ENCODE measurements at regions not wholly inside any gene's neighbourhood (a gene's known extent, or its start where the extent isn't known, plus 50 kb on each side); places are given as distances from the start of the nearest gene placed in this dataset.

DNA sequence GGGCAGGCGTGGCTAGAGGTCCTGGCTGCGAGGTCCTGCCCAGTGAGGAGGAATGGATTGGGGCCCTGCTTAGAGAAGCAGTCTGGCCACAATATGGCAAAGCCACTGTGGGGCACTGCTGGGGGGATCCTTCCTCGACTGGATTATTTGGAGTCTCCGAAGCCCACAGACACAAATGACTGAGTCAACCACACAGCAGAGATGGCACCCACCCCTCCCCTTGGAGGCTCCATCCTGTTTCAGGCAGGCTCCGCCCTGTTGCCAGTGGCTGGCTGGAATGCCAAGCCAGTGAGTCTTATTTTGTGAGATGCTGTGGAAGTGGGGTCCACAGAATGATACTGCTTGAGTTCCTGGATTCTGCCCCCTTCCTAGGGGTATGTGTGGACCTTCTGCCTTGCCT, 363.9 kb downstream of the PPP1R2C start:
- TF ChIP-seq, protein P1, sequence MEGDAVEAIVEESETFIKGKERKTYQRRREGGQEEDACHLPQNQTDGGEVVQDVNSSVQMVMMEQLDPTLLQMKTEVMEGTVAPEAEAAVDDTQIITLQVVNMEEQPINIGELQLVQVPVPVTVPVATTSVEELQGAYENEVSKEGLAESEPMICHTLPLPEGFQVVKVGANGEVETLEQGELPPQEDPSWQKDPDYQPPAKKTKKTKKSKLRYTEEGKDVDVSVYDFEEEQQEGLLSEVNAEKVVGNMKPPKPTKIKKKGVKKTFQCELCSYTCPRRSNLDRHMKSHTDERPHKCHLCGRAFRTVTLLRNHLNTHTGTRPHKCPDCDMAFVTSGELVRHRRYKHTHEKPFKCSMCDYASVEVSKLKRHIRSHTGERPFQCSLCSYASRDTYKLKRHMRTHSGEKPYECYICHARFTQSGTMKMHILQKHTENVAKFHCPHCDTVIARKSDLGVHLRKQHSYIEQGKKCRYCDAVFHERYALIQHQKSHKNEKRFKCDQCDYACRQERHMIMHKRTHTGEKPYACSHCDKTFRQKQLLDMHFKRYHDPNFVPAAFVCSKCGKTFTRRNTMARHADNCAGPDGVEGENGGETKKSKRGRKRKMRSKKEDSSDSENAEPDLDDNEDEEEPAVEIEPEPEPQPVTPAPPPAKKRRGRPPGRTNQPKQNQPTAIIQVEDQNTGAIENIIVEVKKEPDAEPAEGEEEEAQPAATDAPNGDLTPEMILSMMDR (IDR thresholded peaks at IDR 0.05), result no peak
- no peak for TF ChIP-seq POLR2A (IDR thresholded peaks at IDR 0.05)

Data from Peyer's patch (tissue), 4 donors.